ENCODE measurements at regions not wholly inside any gene's neighbourhood (a gene's known extent, or its start where the extent isn't known, plus 50 kb on each side); places are given as distances from the start of the nearest gene placed in this dataset.

DNA sequence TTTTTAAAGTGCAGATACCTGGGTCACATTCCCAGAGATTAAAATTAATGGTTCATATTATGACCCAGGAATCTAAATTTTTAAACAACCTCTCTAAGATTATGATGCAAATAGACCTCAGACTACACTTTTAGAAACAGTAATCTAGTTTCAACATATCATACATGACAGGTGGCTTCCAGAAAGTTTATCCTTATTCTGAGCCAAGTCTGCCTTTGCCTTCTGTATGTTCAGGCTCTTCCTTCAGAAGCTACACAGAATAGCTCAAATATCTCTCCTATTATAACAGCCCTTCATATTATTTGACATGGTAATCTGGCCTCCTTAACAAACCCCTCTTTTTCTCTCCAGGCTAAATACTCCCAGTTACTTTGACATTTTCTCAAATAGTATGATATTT lies 101.9 kb downstream of the FZD1 start:
- no peak for DNase-seq (ENCODE audit: low read depth)

DNA sequence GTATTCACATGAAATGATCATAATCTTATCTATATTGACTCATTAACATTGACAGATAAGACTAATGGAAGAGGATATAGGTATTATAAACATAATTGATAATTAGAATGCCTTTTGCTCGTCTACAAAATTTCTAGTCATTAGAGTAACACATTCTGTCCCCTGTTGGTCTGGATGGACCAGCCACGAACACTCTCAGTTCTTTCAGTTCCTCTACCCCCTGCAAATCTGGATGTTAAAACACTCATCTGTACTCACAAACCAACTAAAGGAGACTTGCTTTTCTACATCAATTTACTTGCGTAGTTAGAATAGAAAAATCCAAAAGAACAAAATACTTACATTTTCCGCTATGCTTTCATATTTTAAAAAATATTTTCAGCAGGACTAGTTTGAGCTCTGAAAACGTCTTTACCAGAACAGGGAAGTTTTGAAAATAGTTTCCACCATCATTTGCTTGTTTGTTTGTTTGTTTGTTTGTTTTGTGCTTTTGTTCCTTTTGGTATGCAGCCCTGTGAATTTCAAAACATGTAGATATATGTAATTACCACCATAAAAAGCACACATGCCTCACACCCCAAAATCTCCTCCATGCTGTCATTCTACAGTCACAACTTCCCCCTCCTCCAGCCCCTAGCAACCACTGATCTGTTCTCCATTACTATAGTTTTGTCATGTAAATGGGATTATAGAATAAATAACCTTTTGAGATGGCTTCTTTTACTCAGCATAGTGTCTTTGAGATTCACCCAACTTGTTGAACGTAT lies 103.8 kb downstream of the FZD1 start:
- TF ChIP-seq, protein P1, sequence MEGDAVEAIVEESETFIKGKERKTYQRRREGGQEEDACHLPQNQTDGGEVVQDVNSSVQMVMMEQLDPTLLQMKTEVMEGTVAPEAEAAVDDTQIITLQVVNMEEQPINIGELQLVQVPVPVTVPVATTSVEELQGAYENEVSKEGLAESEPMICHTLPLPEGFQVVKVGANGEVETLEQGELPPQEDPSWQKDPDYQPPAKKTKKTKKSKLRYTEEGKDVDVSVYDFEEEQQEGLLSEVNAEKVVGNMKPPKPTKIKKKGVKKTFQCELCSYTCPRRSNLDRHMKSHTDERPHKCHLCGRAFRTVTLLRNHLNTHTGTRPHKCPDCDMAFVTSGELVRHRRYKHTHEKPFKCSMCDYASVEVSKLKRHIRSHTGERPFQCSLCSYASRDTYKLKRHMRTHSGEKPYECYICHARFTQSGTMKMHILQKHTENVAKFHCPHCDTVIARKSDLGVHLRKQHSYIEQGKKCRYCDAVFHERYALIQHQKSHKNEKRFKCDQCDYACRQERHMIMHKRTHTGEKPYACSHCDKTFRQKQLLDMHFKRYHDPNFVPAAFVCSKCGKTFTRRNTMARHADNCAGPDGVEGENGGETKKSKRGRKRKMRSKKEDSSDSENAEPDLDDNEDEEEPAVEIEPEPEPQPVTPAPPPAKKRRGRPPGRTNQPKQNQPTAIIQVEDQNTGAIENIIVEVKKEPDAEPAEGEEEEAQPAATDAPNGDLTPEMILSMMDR (IDR thresholded peaks at IDR 0.05; ENCODE audit: low read length, missing control alignments): no peak
- no peak for DNase-seq (ENCODE audit: low read depth)
- no peak overlapping the region for H3K4me3 ChIP-seq (replicated peaks; ENCODE audit: low read depth, low read length)

More for the DNA sequence above, 101.9 kb downstream of the FZD1 start:
- TF ChIP-seq, protein P1 (IDR thresholded peaks at IDR 0.05; ENCODE audit: low read length, missing control alignments): no peak
- H3K4me3 ChIP-seq (replicated peaks; ENCODE audit: low read depth, low read length): no peak overlapping the region

DNA sequence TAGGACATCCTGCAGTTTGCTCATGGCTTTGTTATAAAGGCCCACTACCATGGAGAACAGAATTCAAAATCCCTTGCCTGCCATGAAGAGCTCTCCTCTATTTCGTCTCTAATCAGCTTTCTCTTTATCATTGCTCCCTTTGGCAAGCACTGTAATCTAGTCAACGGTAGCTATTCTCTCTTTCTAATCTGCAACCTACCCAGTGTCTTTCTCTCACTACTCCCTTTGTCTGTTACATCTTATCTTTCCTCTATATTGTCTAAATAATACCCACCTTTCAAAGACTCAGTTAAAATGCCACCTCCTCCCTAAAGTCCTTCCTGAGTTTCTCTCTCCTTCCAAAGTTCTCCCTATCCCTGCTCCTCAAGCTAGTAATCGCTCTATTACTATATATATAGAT lies 108.1 kb downstream of the FZD1 start:
- TF ChIP-seq, protein P1 (IDR thresholded peaks at IDR 0.05; ENCODE audit: low read length, missing control alignments): no peak
- DNase-seq (ENCODE audit: low read depth): no peak
- H3K4me3 ChIP-seq (replicated peaks; ENCODE audit: low read depth, low read length): no peak overlapping the region

DNA sequence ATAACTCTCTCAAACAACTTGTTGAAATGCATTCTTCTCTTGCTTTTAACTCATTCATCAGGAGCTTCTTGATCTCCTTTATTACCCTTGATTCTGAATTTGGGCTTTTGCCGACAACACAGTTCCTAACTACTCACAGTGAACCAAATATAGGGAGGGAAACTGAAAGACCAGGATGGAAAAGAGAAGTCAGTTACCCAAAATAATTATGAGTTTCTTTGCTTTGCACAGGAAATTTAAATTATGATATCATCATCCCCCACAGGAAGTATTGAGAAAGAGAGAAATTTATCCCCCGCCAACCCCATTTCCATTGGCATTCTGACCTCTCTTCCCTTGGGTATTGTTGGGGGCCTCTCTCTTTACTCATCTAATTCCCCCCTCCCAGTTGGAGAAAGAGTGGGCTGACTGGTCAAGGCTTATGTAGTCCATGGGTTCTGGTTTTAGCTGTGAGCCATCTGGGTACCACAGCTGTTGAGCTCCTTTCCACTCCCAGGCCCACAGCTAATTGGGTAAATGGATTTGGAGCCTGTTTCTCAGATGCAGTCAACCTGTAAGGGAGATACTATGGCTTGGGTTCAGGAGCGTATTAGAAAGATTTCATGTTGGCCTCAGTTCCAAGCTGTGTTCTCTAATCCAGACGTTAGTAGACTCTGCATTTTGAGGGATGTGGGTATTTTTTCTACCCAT lies 109.0 kb downstream of the FZD1 start:
- TF ChIP-seq, protein P1 (IDR thresholded peaks at IDR 0.05; ENCODE audit: low read length, missing control alignments): no peak
- DNase-seq (ENCODE audit: low read depth): no peak
- H3K4me3 ChIP-seq (replicated peaks; ENCODE audit: low read depth, low read length): no peak overlapping the region

DNA sequence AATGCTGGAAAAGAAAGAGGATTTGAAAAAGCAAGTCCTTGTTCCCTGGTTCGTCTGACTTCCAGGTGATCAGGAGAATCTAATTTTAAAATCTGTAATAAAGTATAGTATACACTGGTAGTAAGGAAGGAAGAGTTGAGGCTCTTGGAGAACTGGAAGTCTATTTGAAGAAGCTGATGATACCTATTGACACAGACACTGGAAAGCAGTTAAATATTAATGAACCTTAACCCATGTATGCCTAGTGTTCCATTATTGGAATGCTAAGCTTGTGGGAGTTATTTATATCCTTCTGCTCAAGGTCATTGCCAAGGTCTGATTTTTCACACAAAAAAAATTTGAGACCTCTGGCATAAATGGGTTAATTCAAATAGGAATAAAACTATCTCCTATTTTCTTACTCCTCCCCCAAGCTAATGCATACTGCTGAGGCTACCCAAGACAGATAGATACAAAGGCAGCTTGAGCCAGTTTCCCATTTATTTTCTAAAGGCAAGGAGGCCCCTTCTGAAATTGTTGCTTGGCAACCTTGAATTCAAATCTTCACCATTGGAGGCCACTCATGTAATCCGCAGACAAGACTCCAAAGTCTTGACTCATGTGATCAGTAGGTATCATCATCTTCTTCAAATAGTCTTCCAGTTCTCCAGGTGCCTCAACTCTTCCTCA lies 110.2 kb downstream of the FZD1 start:
- no peak for DNase-seq (ENCODE audit: low read depth)
- H3K4me3 ChIP-seq (replicated peaks; ENCODE audit: low read depth, low read length): no peak overlapping the region
- TF ChIP-seq, protein P1 (IDR thresholded peaks at IDR 0.05; ENCODE audit: low read length, missing control alignments): no peak

DNA sequence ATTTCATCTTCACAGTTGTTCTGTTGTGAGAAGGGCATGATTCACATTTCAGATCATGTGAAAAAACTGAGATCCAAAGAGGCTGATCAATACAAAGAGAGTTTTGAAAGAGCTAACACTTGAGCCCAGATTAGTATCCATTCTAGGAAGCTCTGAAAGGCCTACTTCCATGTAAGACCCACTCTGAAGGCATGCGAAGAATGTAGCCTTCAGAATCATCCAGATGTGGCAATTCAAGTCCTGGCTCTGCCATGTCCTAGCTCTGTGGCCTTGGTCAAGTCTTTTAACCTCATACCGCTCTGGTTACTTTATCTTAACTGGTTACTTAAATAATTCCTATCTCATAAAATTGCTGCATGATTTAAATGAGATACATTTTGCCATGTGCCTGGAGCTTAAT lies 111.1 kb downstream of the FZD1 start:
- DNase-seq (ENCODE audit: low read depth): no peak
- no peak overlapping the region for H3K4me3 ChIP-seq (replicated peaks; ENCODE audit: low read depth, low read length)
- TF ChIP-seq, protein P1 (IDR thresholded peaks at IDR 0.05; ENCODE audit: low read length, missing control alignments): no peak
